HepG2 (cell line): ENCODE measurements at regions not wholly inside any gene's neighbourhood (a gene's known extent, or its start where the extent isn't known, plus 50 kb on each side); places are given as distances from the start of the nearest gene placed in this dataset.

Source experiments
- ATAC-seq: fragments of 200-7000 bp; cut with Tn5 transposase; 3 replicates; pipeline ENCODE4 v1.9.1; 2020; ENCODE audit warnings: mild to moderate bottlenecking, moderate library complexity
- BruUV-seq: library from RNA; stranded (reverse); fragments of 400-500 nt; replicated peaks from 2 replicates; lab custom pipeline; 2021; lab: Mats Ljungman, UMichigan
- CTCF ChIA-PET: fragments of 300-600 bp; formaldehyde crosslinking; extraction: SDS; loops from one replicate; lab custom pipeline; 2021; ENCODE audit warnings: low total read pairs, inconsistent platforms, low intra/inter-chr PET ratio; lab: Yijun Ruan, JAX
- POLR2A ChIA-PET: fragments of 350-600 bp; sonication (Branson Sonifier 250); formaldehyde crosslinking; loops from one replicate; lab custom pipeline; 2020; ENCODE audit warnings: antibody characterized with exemption, inconsistent platforms; lab: Yijun Ruan, JAX
- DNase-seq: peaks from one replicate; pipeline ENCODE4 v3.0.0-alpha.2; 2015; ENCODE audit warnings: low spot score
- FAIRE-seq: peaks from 3 replicates; lab custom pipeline; 2011; peaks lifted over from hg19 to GRCh38; lab: Jason Lieb, UNC
- H2AFZ ChIP-seq: one replicate; pipeline ENCODE4 v1.6.1; 2011; ENCODE audit warnings: low read length, inconsistent platforms
- H3K27ac ChIP-seq: fragments of 300-600 bp; 3 replicates; pipeline ENCODE4 v1.8.0; 2011; ENCODE audit warnings: mixed run types, mild to moderate bottlenecking, mixed read lengths, low read length, inconsistent platforms; ENCODE audit not compliant: insufficient read depth; ENCODE audit errors: extremely low read length
- H3K27me3 ChIP-seq, 2 experiments: fragments of 200-600 bp in 1 of 2; 2 replicates in 1 of 2; 3 replicates in 1 of 2; pipeline versions ENCODE4 v1.6.0 to v1.8.0; 2011; ENCODE audit warnings: low read length in 2 of 2, mild to moderate bottlenecking in 2 of 2, moderate library complexity in 2 of 2, inconsistent platforms in 1 of 2; ENCODE audit not compliant: insufficient read depth in 2 of 2, control insufficient read depth in 1 of 2
- H3K36me3 ChIP-seq, 2 experiments: fragments of 200-600 bp in 1 of 2; replicated peaks in 1 of 2; 2 replicates in 1 of 2; 3 replicates in 1 of 2; pipeline versions ENCODE4 v1.5.1 to v1.8.0; 2011; ENCODE audit warnings: low read length in 2 of 2, inconsistent platforms in 1 of 2; ENCODE audit not compliant: insufficient read depth in 2 of 2, control insufficient read depth in 1 of 2
- H3K4me1 ChIP-seq: 2 replicates; pipeline ENCODE4 v1.5.1; 2012; ENCODE audit warnings: low read length, inconsistent platforms; ENCODE audit not compliant: insufficient read depth
- H3K4me2 ChIP-seq: 2 replicates; pipeline ENCODE4 v1.6.0; 2011; ENCODE audit warnings: low read depth, low read length, inconsistent platforms
- H3K4me3 ChIP-seq, 3 experiments: fragments of 200-600 bp in 1 of 3; sonication (generic), shearing (Covaris generic) in 1 of 3; replicated peaks in 1 of 3; 2 replicates each; pipeline ENCODE4 v1.5.1; 2011 to 2016; ENCODE audit warnings: low read length in 3 of 3, inconsistent platforms in 2 of 3, low read depth in 2 of 3, mild to moderate bottlenecking in 2 of 3, control low read depth in 1 of 3, mixed read lengths in 1 of 3; ENCODE audit not compliant: insufficient read depth in 1 of 3
- H3K79me2 ChIP-seq: one replicate; pipeline ENCODE4 v1.6.1; 2011; ENCODE audit warnings: low read length, inconsistent platforms; ENCODE audit not compliant: insufficient read depth
- H3K9ac ChIP-seq: 2 replicates; pipeline ENCODE4 v1.6.0; 2011; ENCODE audit warnings: mild to moderate bottlenecking, low read depth, low read length, inconsistent platforms; ENCODE audit not compliant: insufficient read depth
- H3K9me3 ChIP-seq: 2 replicates; pipeline ENCODE4 v1.5.1; 2012; ENCODE audit warnings: mild to moderate bottlenecking, low read length
- H4K20me1 ChIP-seq: 2 replicates; pipeline ENCODE4 v1.6.0; 2011; ENCODE audit warnings: inconsistent platforms, mild to moderate bottlenecking, low read length, moderate library complexity; ENCODE audit not compliant: insufficient read depth
- ELF3 ChIP-seq: IDR thresholded peaks from 2 replicates; pipeline ENCODE4 v1.6.1; 2016; ENCODE audit warnings: missing genetic modification reagents, missing compliant biosample characterization
- GLI4 ChIP-seq: sonication (generic); formaldehyde crosslinking; IDR thresholded peaks from 2 replicates; pipeline ENCODE4 v1.5.1; 2020; ENCODE audit warnings: missing genetic modification reagents, mild to moderate bottlenecking, moderate library complexity, borderline replicate concordance
- MBNL3 ChIP-seq: fragments of 250-450 bp; sonication (Bioruptor Pico); conservative IDR thresholded peaks from 2 replicates; pipeline ENCODE4 v1.8.0; 2022; ENCODE audit warnings: mild to moderate bottlenecking, inconsistent platforms
- MYC ChIP-seq: sonication (generic); formaldehyde crosslinking; IDR thresholded peaks from 2 replicates; pipeline ENCODE4 v1.9.0; 2021; ENCODE audit warnings: missing genetic modification reagents, borderline replicate concordance
- PHF8 ChIP-seq: sonication (generic); formaldehyde crosslinking; IDR thresholded peaks from 2 replicates; pipeline ENCODE4 v1.5.0; 2020; ENCODE audit warnings: missing genetic modification reagents
- PPARG ChIP-seq: conservative IDR thresholded peaks from 2 replicates; pipeline ENCODE4 v1.6.1; 2016; ENCODE audit warnings: missing biosample characterization, missing genetic modification reagents
- SCMH1 ChIP-seq: sonication (generic); formaldehyde crosslinking; IDR thresholded peaks from 2 replicates; pipeline ENCODE4 v1.9.0; 2021; ENCODE audit warnings: missing genetic modification reagents, mild to moderate bottlenecking, borderline replicate concordance
- ZFP62 ChIP-seq: sonication (generic); formaldehyde crosslinking; IDR thresholded peaks from 2 replicates; pipeline ENCODE4 v1.4.0; 2020; ENCODE audit warnings: missing genetic modification reagents
- ZMYM2 ChIP-seq: sonication (generic); formaldehyde crosslinking; IDR thresholded peaks from 2 replicates; pipeline ENCODE4 v1.8.0; 2022; ENCODE audit warnings: mild to moderate bottlenecking, missing genetic modification reagents
- ZNF615 ChIP-seq: sonication (generic); formaldehyde crosslinking; IDR thresholded peaks from 2 replicates; pipeline ENCODE4 v1.5.0; 2020; ENCODE audit warnings: mild to moderate bottlenecking, missing genetic modification reagents, borderline replicate concordance
- ZNF839 ChIP-seq: sonication (generic); formaldehyde crosslinking; IDR thresholded peaks from 2 replicates; pipeline ENCODE4 v1.4.0; 2020; ENCODE audit warnings: missing genetic modification reagents, mild to moderate bottlenecking, borderline replicate concordance
- WGBS: methylation state at CpG from one replicate; pipeline ENCODE4 v1.1.6; 2017; ENCODE audit warnings: low lambda C conversion rate; 5-methylcytosine and 5-hydroxymethylcytosine counted together
- in situ Hi-C: cut with HindIII; loops from 2 replicates; pipeline ENCODE4 v1.10.0; 2017; ENCODE audit warnings: low pct_unique_long_range_greater_than_20kb; ENCODE audit not compliant: extremely low pct_ligation_motif_present
- intact Hi-C: fragments of 100-400 bp; cut with micrococcal nuclease; formaldehyde crosslinking; loops from one replicate; pipeline ENCODE4 v1.10.0; 2022; ENCODE audit not compliant: unreplicated experiment
- TF ChIP-seq, protein P1 (sequence below): sonication (generic); formaldehyde crosslinking; conservative IDR thresholded peaks from 2 replicates; pipeline ENCODE4 v1.4.0; 2020; ENCODE audit warnings: missing genetic modification reagents
- TF ChIP-seq, protein P2 (sequence below): sonication (generic); formaldehyde crosslinking; IDR thresholded peaks from 2 replicates; pipeline ENCODE4 v1.4.0; 2020; ENCODE audit warnings: mild to moderate bottlenecking, missing genetic modification reagents
- TF ChIP-seq, protein P3 (sequence below), 2 experiments: fragments of 450-650 bp in 1 of 2; sonication (generic) in 1 of 2; formaldehyde crosslinking; IDR thresholded peaks; 2 replicates each; pipeline versions ENCODE4 v1.5.0 to v1.8.0; 2020 to 2022; ENCODE audit warnings: mild to moderate bottlenecking in 1 of 2, missing genetic modification reagents in 1 of 2

DNA sequence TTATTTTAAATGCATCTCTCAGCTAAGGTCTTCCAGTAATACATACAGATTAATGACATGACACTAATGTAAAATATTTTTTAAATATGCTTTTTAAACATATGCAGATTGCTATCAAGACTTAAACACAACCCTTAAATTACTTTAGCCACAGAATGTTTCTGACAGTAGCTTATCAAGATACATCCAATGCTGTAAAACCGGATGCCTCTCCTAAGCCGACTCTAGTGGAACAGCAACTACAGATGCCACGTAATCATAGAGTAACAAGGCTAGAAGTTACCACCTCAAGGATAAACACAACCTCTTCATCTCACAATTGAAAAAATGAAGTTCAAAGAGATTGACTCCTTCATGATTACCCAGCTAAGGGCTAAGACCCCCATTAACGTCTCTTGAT, 68.4 kb downstream of the ZZZ3 start:
- DNase-seq (no peak), ATAC-seq (no peak), FAIRE-seq (no peak)
- ChIA-PET CTCF (no interaction called here), POLR2A (no interaction called here)
- H3K4me1 ChIP-seq, result no peaks in the 10 kb centered on the region
- peaks cover 8% of the 10 kb centered on the region for H3K79me2 ChIP-seq
- 88% methylated on average over 4 of the region's 4 CpGs for WGBS
- H3K27me3 ChIP-seq, result no peaks in the 10 kb centered on the region
- no peak overlapping the region for H3K27ac ChIP-seq
- intact Hi-C loops, result no loop called here
- in situ Hi-C loops, result no loop called here
- BruUV-seq, result no TSS peak
- no peaks in the 10 kb centered on the region; the same call in 1 of the 2 replicates for H4K20me1 ChIP-seq
- no peak overlapping the region for H3K4me2 ChIP-seq
- H2AFZ ChIP-seq, result no peak overlapping the region
- H3K9ac ChIP-seq, result no peak overlapping the region
- H3K4me3 ChIP-seq, result no peak overlapping the region
- peaks cover 14% of the 10 kb centered on the region for H3K9me3 ChIP-seq
- H3K36me3 ChIP-seq, result no peaks in the 10 kb centered on the region; a peak in 1 of 5 replicates
- no peak for TF ChIP-seq ZNF839 (CRISPR knock-in tag)
- TF ChIP-seq ZMYM2 (CRISPR knock-in tag), result no peak
- TF ChIP-seq MYC (CRISPR knock-in tag), result no peak
- no peak for TF ChIP-seq ELF3 (CRISPR knock-in tag)
- TF ChIP-seq MBNL3, result no peak
- TF ChIP-seq ZNF615 (CRISPR knock-in tag), result no peak
- TF ChIP-seq, protein P1, sequence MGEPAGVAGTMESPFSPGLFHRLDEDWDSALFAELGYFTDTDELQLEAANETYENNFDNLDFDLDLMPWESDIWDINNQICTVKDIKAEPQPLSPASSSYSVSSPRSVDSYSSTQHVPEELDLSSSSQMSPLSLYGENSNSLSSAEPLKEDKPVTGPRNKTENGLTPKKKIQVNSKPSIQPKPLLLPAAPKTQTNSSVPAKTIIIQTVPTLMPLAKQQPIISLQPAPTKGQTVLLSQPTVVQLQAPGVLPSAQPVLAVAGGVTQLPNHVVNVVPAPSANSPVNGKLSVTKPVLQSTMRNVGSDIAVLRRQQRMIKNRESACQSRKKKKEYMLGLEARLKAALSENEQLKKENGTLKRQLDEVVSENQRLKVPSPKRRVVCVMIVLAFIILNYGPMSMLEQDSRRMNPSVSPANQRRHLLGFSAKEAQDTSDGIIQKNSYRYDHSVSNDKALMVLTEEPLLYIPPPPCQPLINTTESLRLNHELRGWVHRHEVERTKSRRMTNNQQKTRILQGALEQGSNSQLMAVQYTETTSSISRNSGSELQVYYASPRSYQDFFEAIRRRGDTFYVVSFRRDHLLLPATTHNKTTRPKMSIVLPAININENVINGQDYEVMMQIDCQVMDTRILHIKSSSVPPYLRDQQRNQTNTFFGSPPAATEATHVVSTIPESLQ (CRISPR knock-in tag), result no peak
- no peak for TF ChIP-seq PHF8 (CRISPR knock-in tag)
- TF ChIP-seq, protein P2, sequence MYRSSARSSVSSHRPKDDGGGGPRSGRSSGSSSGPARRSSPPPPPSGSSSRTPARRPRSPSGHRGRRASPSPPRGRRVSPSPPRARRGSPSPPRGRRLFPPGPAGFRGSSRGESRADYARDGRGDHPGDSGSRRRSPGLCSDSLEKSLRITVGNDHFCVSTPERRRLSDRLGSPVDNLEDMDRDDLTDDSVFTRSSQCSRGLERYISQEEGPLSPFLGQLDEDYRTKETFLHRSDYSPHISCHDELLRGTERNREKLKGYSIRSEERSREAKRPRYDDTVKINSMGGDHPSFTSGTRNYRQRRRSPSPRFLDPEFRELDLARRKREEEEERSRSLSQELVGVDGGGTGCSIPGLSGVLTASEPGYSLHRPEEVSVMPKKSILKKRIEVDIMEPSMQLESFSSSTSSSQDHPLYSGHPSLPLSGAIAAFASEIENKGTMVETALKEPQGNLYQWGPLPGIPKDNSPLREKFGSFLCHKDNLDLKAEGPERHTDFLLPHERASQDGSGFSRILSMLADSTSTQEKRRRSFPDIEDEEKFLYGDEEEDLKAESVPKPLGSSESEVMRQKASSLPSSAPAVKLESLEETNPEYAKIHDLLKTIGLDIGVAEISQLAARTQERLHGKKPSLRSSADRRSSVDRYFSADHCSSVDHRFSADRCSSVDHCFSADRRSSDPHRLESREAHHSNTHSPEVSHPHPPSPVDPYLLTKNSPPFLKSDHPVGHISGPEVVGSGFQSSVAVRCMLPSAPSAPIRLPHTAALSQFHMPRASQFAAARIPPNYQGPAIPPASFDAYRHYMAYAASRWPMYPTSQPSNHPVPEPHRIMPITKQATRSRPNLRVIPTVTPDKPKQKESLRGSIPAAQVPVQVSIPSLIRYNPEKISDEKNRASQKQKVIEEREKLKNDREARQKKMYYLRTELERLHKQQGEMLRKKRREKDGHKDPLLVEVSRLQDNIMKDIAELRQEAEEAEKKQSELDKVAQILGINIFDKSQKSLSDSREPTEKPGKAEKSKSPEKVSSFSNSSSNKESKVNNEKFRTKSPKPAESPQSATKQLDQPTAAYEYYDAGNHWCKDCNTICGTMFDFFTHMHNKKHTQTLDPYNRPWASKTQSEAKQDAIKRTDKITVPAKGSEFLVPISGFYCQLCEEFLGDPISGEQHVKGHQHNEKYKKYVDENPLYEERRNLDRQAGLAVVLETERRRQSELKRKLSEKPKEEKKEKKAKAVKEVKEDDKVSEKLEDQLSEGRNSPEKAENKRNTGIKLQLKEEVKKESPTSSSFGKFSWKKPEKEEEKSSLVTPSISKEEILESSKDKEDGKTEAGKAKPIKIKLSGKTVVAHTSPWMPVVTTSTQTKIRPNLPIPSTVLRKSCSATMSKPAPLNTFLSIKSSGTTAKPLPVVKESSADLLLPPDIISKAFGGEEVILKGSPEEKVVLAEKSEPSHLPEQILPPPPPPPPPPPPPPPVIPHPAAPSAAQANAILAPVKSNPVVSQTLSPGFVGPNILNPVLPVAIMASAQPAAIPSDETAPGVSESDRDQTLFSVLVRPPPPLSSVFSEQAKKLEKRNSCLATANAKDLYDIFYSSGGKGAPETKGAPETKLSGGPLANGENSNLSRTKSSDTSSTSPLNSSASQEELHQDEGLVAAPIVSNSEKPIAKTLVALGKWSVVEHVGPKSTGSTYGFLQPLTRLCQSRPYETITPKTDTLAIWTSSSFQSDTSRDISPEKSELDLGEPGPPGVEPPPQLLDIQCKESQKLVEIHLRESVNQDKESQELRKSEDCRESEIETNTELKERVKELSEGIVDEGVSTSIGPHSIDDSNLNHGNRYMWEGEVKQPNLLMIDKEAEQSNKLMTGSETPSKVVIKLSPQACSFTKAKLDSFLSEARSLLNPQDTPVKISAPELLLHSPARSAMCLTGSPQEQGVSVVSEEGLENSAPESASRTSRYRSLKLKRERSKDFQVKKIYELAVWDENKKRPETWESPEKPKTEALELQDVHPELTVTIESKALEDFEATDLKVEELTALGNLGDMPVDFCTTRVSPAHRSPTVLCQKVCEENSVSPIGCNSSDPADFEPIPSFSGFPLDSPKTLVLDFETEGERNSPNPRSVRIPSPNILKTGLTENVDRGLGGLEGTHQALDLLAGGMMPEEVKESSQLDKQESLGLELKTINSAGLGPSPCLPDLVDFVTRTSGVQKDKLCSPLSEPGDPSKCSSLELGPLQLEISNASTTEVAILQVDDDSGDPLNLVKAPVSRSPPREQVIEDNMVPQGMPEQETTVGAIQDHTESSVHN (CRISPR knock-in tag), result no peak
- TF ChIP-seq SCMH1, result no peak
- TF ChIP-seq, protein P3, sequence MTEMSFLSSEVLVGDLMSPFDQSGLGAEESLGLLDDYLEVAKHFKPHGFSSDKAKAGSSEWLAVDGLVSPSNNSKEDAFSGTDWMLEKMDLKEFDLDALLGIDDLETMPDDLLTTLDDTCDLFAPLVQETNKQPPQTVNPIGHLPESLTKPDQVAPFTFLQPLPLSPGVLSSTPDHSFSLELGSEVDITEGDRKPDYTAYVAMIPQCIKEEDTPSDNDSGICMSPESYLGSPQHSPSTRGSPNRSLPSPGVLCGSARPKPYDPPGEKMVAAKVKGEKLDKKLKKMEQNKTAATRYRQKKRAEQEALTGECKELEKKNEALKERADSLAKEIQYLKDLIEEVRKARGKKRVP (CRISPR knock-in tag; IDR thresholded peaks at IDR 0.05), result no peak
- TF ChIP-seq PPARG (CRISPR knock-in tag), result no peak
- no peak for TF ChIP-seq ZFP62 (CRISPR knock-in tag)
- no peak for TF ChIP-seq GLI4 (CRISPR knock-in tag)
